ENCODE measurements at regions not wholly inside any gene's neighbourhood (a gene's known extent, or its start where the extent isn't known, plus 50 kb on each side); places are given as distances from the start of the nearest gene placed in this dataset.

GRCh38 chr4:103907414-103907813 lies 187.6 kb upstream of the TACR3 start:
- no peak overlapping the region for H3K9ac ChIP-seq (ENCODE audit: insufficient read length, low read depth)
- no peak overlapping the region for H3K4me3 ChIP-seq (ENCODE audit: insufficient read length, low read depth)
- no peaks in the 10 kb centered on the region for H3K36me3 ChIP-seq (ENCODE audit: insufficient read depth, insufficient read length, low read length)
- H3K27me3 ChIP-seq (ENCODE audit: insufficient read depth, insufficient read length) = no peaks in the 10 kb centered on the region
- no peaks in the 10 kb centered on the region for H3K9me3 ChIP-seq (ENCODE audit: insufficient read depth, low read length)
- TF ChIP-seq YY1 (IDR thresholded peaks at IDR 0.05; ENCODE audit: insufficient read depth, insufficient read length) (no peak), SUZ12 (IDR thresholded peaks at IDR 0.05; ENCODE audit: extremely low read depth, insufficient read depth, insufficient read length) (no peak), ZNF274 (IDR thresholded peaks at IDR 0.05; ENCODE audit: low read depth, low read length) (no peak)
- DNase-seq (ENCODE audit: low read depth, low spot score) = no peak
- no peaks in the 10 kb centered on the region for H3K4me1 ChIP-seq (ENCODE audit: insufficient read depth, insufficient read length)

- H3K27me3 ChIP-seq (ENCODE audit: insufficient read depth, insufficient read length) = no peaks in the 10 kb centered on the region
- no peak overlapping the region for H3K9ac ChIP-seq (ENCODE audit: insufficient read length, low read depth)
- no peaks in the 10 kb centered on the region for H3K9me3 ChIP-seq (ENCODE audit: insufficient read depth, low read length)
- no peak for TF ChIP-seq YY1 (IDR thresholded peaks at IDR 0.05; ENCODE audit: insufficient read depth, insufficient read length)
- TF ChIP-seq SUZ12 (IDR thresholded peaks at IDR 0.05; ENCODE audit: extremely low read depth, insufficient read depth, insufficient read length) = no peak
- TF ChIP-seq ZNF274 (IDR thresholded peaks at IDR 0.05; ENCODE audit: low read depth, low read length) = no peak
- H3K36me3 ChIP-seq (ENCODE audit: insufficient read depth, insufficient read length, low read length) = no peaks in the 10 kb centered on the region
- no peaks in the 10 kb centered on the region for H3K4me1 ChIP-seq (ENCODE audit: insufficient read depth, insufficient read length)
- DNase-seq (ENCODE audit: low read depth, low spot score) = no peak
- H3K4me3 ChIP-seq (ENCODE audit: insufficient read length, low read depth) = no peak overlapping the region
These were observed 184.3 kb upstream of the TACR3 start for GRCh38 chr4:103904123-103904522.

- no peaks in the 10 kb centered on the region for H3K27me3 ChIP-seq (ENCODE audit: insufficient read depth, insufficient read length)
- no peak overlapping the region for H3K9ac ChIP-seq (ENCODE audit: insufficient read length, low read depth)
- no peaks in the 10 kb centered on the region for H3K9me3 ChIP-seq (ENCODE audit: insufficient read depth, low read length)
- TF ChIP-seq SUZ12 (IDR thresholded peaks at IDR 0.05; ENCODE audit: extremely low read depth, insufficient read depth, insufficient read length) (no peak), ZNF274 (IDR thresholded peaks at IDR 0.05; ENCODE audit: low read depth, low read length) (no peak), YY1 (IDR thresholded peaks at IDR 0.05; ENCODE audit: insufficient read depth, insufficient read length) (no peak)
- H3K4me3 ChIP-seq (ENCODE audit: insufficient read length, low read depth) = no peak overlapping the region
- no peak for DNase-seq (ENCODE audit: low read depth, low spot score)
- H3K4me1 ChIP-seq (ENCODE audit: insufficient read depth, insufficient read length) = no peaks in the 10 kb centered on the region
- H3K36me3 ChIP-seq (ENCODE audit: insufficient read depth, insufficient read length, low read length) = no peaks in the 10 kb centered on the region
These were observed 182.9 kb upstream of the TACR3 start for GRCh38 chr4:103902730-103903129.

- TF ChIP-seq SUZ12 (IDR thresholded peaks at IDR 0.05; ENCODE audit: extremely low read depth, insufficient read depth, insufficient read length) (no peak), ZNF274 (IDR thresholded peaks at IDR 0.05; ENCODE audit: low read depth, low read length) (no peak), YY1 (IDR thresholded peaks at IDR 0.05; ENCODE audit: insufficient read depth, insufficient read length) (no peak)
- H3K27me3 ChIP-seq (ENCODE audit: insufficient read depth, insufficient read length) = no peaks in the 10 kb centered on the region
- H3K4me3 ChIP-seq (ENCODE audit: insufficient read length, low read depth) = no peak overlapping the region
- no peaks in the 10 kb centered on the region for H3K4me1 ChIP-seq (ENCODE audit: insufficient read depth, insufficient read length)
- H3K36me3 ChIP-seq (ENCODE audit: insufficient read depth, insufficient read length, low read length) = no peaks in the 10 kb centered on the region
- no peak for DNase-seq (ENCODE audit: low read depth, low spot score)
- no peak overlapping the region for H3K9ac ChIP-seq (ENCODE audit: insufficient read length, low read depth)
- no peaks in the 10 kb centered on the region for H3K9me3 ChIP-seq (ENCODE audit: insufficient read depth, low read length)
These were observed 176.2 kb upstream of the TACR3 start for GRCh38 chr4:103895876-103896465.

- H3K27me3 ChIP-seq (ENCODE audit: insufficient read depth, insufficient read length) = no peaks in the 10 kb centered on the region
- no peaks in the 10 kb centered on the region for H3K36me3 ChIP-seq (ENCODE audit: insufficient read depth, insufficient read length, low read length)
- no peak overlapping the region for H3K4me3 ChIP-seq (ENCODE audit: insufficient read length, low read depth)
- TF ChIP-seq YY1 (IDR thresholded peaks at IDR 0.05; ENCODE audit: insufficient read depth, insufficient read length) (no peak), ZNF274 (IDR thresholded peaks at IDR 0.05; ENCODE audit: low read depth, low read length) (no peak), SUZ12 (IDR thresholded peaks at IDR 0.05; ENCODE audit: extremely low read depth, insufficient read depth, insufficient read length) (no peak)
- H3K9me3 ChIP-seq (ENCODE audit: insufficient read depth, low read length) = no peaks in the 10 kb centered on the region
- no peaks in the 10 kb centered on the region for H3K4me1 ChIP-seq (ENCODE audit: insufficient read depth, insufficient read length)
- H3K9ac ChIP-seq (ENCODE audit: insufficient read length, low read depth) = no peak overlapping the region
- DNase-seq (ENCODE audit: low read depth, low spot score) = no peak
These were observed 172.8 kb upstream of the TACR3 start for GRCh38 chr4:103892586-103892985.

- no peaks in the 10 kb centered on the region for H3K36me3 ChIP-seq (ENCODE audit: insufficient read depth, insufficient read length, low read length)
- H3K9ac ChIP-seq (ENCODE audit: insufficient read length, low read depth) = no peak overlapping the region
- TF ChIP-seq SUZ12 (IDR thresholded peaks at IDR 0.05; ENCODE audit: extremely low read depth, insufficient read depth, insufficient read length) (no peak), YY1 (IDR thresholded peaks at IDR 0.05; ENCODE audit: insufficient read depth, insufficient read length) (no peak), ZNF274 (IDR thresholded peaks at IDR 0.05; ENCODE audit: low read depth, low read length) (no peak)
- H3K4me3 ChIP-seq (ENCODE audit: insufficient read length, low read depth) = no peak overlapping the region
- H3K4me1 ChIP-seq (ENCODE audit: insufficient read depth, insufficient read length) = no peaks in the 10 kb centered on the region
- H3K27me3 ChIP-seq (ENCODE audit: insufficient read depth, insufficient read length) = no peaks in the 10 kb centered on the region
- no peaks in the 10 kb centered on the region for H3K9me3 ChIP-seq (ENCODE audit: insufficient read depth, low read length)
- DNase-seq (ENCODE audit: low read depth, low spot score) = no peak
These were observed 167.4 kb upstream of the TACR3 start for GRCh38 chr4:103887191-103887590.

- no peaks in the 10 kb centered on the region for H3K36me3 ChIP-seq (ENCODE audit: insufficient read depth, insufficient read length, low read length)
- no peak for TF ChIP-seq SUZ12 (IDR thresholded peaks at IDR 0.05; ENCODE audit: extremely low read depth, insufficient read depth, insufficient read length)
- no peak for TF ChIP-seq YY1 (IDR thresholded peaks at IDR 0.05; ENCODE audit: insufficient read depth, insufficient read length)
- TF ChIP-seq ZNF274 (IDR thresholded peaks at IDR 0.05; ENCODE audit: low read depth, low read length) = no peak
- H3K9ac ChIP-seq (ENCODE audit: insufficient read length, low read depth) = no peak overlapping the region
- no peaks in the 10 kb centered on the region for H3K4me1 ChIP-seq (ENCODE audit: insufficient read depth, insufficient read length)
- no peaks in the 10 kb centered on the region for H3K27me3 ChIP-seq (ENCODE audit: insufficient read depth, insufficient read length)
- no peaks in the 10 kb centered on the region for H3K9me3 ChIP-seq (ENCODE audit: insufficient read depth, low read length)
- no peak for DNase-seq (ENCODE audit: low read depth, low spot score)
- no peak overlapping the region for H3K4me3 ChIP-seq (ENCODE audit: insufficient read length, low read depth)
These were observed 165.4 kb upstream of the TACR3 start for GRCh38 chr4:103885152-103885551.

All from NT2/D1 (cell line).